SIG-M5 treated with dmso at 0.1 percent for 504 hours (cell line): ENCODE measurements at regions not wholly inside any gene's neighbourhood (a gene's known extent, or its start where the extent isn't known, plus 50 kb on each side); places are given as distances from the start of the nearest gene placed in this dataset.

Experiments
- DNase-seq: peaks from one replicate; lab custom pipeline; 2025; ENCODE audit not compliant: unreplicated experiment; lab: John Stamatoyannopoulos, UW

DNA sequence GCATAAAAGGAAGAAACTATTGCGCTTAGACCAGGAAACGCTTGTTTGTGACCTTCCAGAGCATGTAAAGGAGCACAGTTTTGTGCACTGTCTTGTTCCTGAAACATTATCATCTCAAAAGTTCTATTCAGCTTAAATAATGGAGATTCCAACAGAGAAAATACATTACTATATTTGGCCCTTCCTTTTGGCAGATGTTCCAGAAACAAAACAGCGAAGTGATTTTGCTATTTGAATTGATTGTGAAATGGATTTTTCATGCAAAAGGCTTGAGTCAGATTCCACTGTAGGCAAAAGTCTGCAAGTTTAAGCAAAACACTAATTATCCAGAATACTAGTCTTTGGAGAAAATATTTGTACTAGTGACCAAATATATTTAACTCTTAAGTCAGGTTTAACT lies 80.3 kb upstream of the PTBP2 start:
- DNase-seq, result no peak

- DNase-seq, result no peak
Observed at GRCh38 chr1:96643519-96643918, 78.1 kb upstream of the PTBP2 start.

GRCh38 chr1:96649301-96649700 lies 72.3 kb upstream of the PTBP2 start:
- DNase-seq, result no peak

GRCh38 chr1:96651517-96651916 lies 70.1 kb upstream of the PTBP2 start:
- DNase-seq, result no peak

GRCh38 chr1:96660051-96660450 lies 61.5 kb upstream of the PTBP2 start:
- DNase-seq, result no peak

GRCh38 chr1:96660503-96660902 lies 61.1 kb upstream of the PTBP2 start:
- no peak for DNase-seq
